ENCODE measurements at regions not wholly inside any gene's neighbourhood (a gene's known extent, or its start where the extent isn't known, plus 50 kb on each side); places are given as distances from the start of the nearest gene placed in this dataset.

- no peaks in the 10 kb centered on the region for H4K20me1 ChIP-seq (ENCODE audit: control insufficient read depth, extremely low read depth, insufficient read depth, low read length)
- peak; percentile 65 to 78 for DNase-seq (ENCODE audit: low read depth in 2 of 2)
- no peaks in the 10 kb centered on the region for H3K36me3 ChIP-seq (ENCODE audit: control insufficient read depth, insufficient read depth, low read length)
- peak overlapping the region; percentile 64 for H3K4me2 ChIP-seq (ENCODE audit: extremely low read depth, insufficient read depth, low read length)
- no peaks in the 10 kb centered on the region for H3K27me3 ChIP-seq (ENCODE audit: control insufficient read depth, insufficient read depth, low read length)
- peak overlapping the region in 3 of 4 experiments; percentile 13 to 30 (median 19) for H3K4me3 ChIP-seq (replicated peaks in 1 of 4; ENCODE audit: control extremely low read depth in 1 of 4, insufficient read depth in 1 of 4, low read depth in 3 of 4, low read length in 4 of 4)
- H3K27ac ChIP-seq (ENCODE audit: insufficient read depth, low read length): no peak overlapping the region
- no peaks in the 10 kb centered on the region for H3K4me1 ChIP-seq (ENCODE audit: control insufficient read depth, extremely low read depth, insufficient read depth, low read length)
- H3K9me3 ChIP-seq (ENCODE audit: control insufficient read depth, insufficient read depth, low read depth, low read length): no peaks in the 10 kb centered on the region
- TF ChIP-seq CTCF (conservative IDR thresholded peaks at IDR 0.05 in 1 of 2, IDR thresholded peaks at IDR 0.05 in 1 of 2; ENCODE audit: low read depth in 1 of 2, low read length in 2 of 2) (peak; percentile 77 to 89), EZH2 (IDR thresholded peaks at IDR 0.05; ENCODE audit: low read length, missing control alignments) (no peak)
- peak overlapping the region; percentile 76 for H2AFZ ChIP-seq (ENCODE audit: low read length)
- no peak overlapping the region for H3K9ac ChIP-seq (ENCODE audit: insufficient read depth, low read length)
- no peaks in the 10 kb centered on the region for H3K79me2 ChIP-seq (ENCODE audit: control insufficient read depth, insufficient read depth, low read length)
These were observed 239.6 kb downstream of the GRXCR1 start for GRCh38 chr4:43132010-43132582.

- TF ChIP-seq CTCF (conservative IDR thresholded peaks at IDR 0.05 in 1 of 2, IDR thresholded peaks at IDR 0.05 in 1 of 2; ENCODE audit: low read depth in 1 of 2, low read length in 2 of 2) (no peak), EZH2 (IDR thresholded peaks at IDR 0.05; ENCODE audit: low read length, missing control alignments) (no peak)
- Histone ChIP-seq H3K4me2 (ENCODE audit: extremely low read depth, insufficient read depth, low read length) (no peak overlapping the region), H3K4me1 (ENCODE audit: control insufficient read depth, extremely low read depth, insufficient read depth, low read length) (no peaks in the 10 kb centered on the region), H3K4me3 (replicated peaks in 1 of 4; ENCODE audit: control extremely low read depth in 1 of 4, insufficient read depth in 1 of 4, low read depth in 3 of 4, low read length in 4 of 4) (no peak overlapping the region), H3K9ac (ENCODE audit: insufficient read depth, low read length) (no peak overlapping the region), H3K27me3 (ENCODE audit: control insufficient read depth, insufficient read depth, low read length) (no peaks in the 10 kb centered on the region), H2AFZ (ENCODE audit: low read length) (no peak overlapping the region), H3K27ac (ENCODE audit: insufficient read depth, low read length) (no peak overlapping the region), H3K79me2 (ENCODE audit: control insufficient read depth, insufficient read depth, low read length) (no peaks in the 10 kb centered on the region), H3K36me3 (ENCODE audit: control insufficient read depth, insufficient read depth, low read length) (no peaks in the 10 kb centered on the region), H4K20me1 (ENCODE audit: control insufficient read depth, extremely low read depth, insufficient read depth, low read length) (no peaks in the 10 kb centered on the region), H3K9me3 (ENCODE audit: control insufficient read depth, insufficient read depth, low read depth, low read length) (no peaks in the 10 kb centered on the region)
- peak in 1 of 2 donors; percentile 4 for DNase-seq (ENCODE audit: low read depth in 2 of 2)
These were observed 241.1 kb downstream of the GRXCR1 start for GRCh38 chr4:43133566-43133965.

- Histone ChIP-seq H3K4me2 (ENCODE audit: extremely low read depth, insufficient read depth, low read length) (no peak overlapping the region), H2AFZ (ENCODE audit: low read length) (no peak overlapping the region), H4K20me1 (ENCODE audit: control insufficient read depth, extremely low read depth, insufficient read depth, low read length) (no peaks in the 10 kb centered on the region), H3K9me3 (ENCODE audit: control insufficient read depth, insufficient read depth, low read depth, low read length) (no peaks in the 10 kb centered on the region), H3K79me2 (ENCODE audit: control insufficient read depth, insufficient read depth, low read length) (no peaks in the 10 kb centered on the region), H3K4me1 (ENCODE audit: control insufficient read depth, extremely low read depth, insufficient read depth, low read length) (no peaks in the 10 kb centered on the region), H3K27me3 (ENCODE audit: control insufficient read depth, insufficient read depth, low read length) (no peaks in the 10 kb centered on the region), H3K36me3 (ENCODE audit: control insufficient read depth, insufficient read depth, low read length) (no peaks in the 10 kb centered on the region), H3K27ac (ENCODE audit: insufficient read depth, low read length) (no peak overlapping the region), H3K9ac (ENCODE audit: insufficient read depth, low read length) (no peak overlapping the region), H3K4me3 (replicated peaks in 1 of 4; ENCODE audit: control extremely low read depth in 1 of 4, insufficient read depth in 1 of 4, low read depth in 3 of 4, low read length in 4 of 4) (no peak overlapping the region)
- DNase-seq (ENCODE audit: low read depth in 2 of 2): no peak
- TF ChIP-seq EZH2 (IDR thresholded peaks at IDR 0.05; ENCODE audit: low read length, missing control alignments): no peak
- no peak for TF ChIP-seq CTCF (conservative IDR thresholded peaks at IDR 0.05 in 1 of 2, IDR thresholded peaks at IDR 0.05 in 1 of 2; ENCODE audit: low read depth in 1 of 2, low read length in 2 of 2)
These were observed 244.2 kb downstream of the GRXCR1 start for GRCh38 chr4:43136752-43137151.
